HepG2 (cell line): ENCODE measurements at regions not wholly inside any gene's neighbourhood (a gene's known extent, or its start where the extent isn't known, plus 50 kb on each side); places are given as distances from the start of the nearest gene placed in this dataset.
A peak's percentile ranks its signal among the peaks of the same experiment; 100 is the strongest.

ENCODE experiments used
- ATAC-seq: fragments of 200-7000 bp; cut with Tn5 transposase; 3 replicates; pipeline ENCODE4 v1.9.1; 2020; ENCODE audit warnings: mild to moderate bottlenecking, moderate library complexity
- BruUV-seq: library from RNA; stranded (reverse); fragments of 400-500 nt; replicated peaks from 2 replicates; lab custom pipeline; 2021; lab: Mats Ljungman, UMichigan
- CTCF ChIA-PET: fragments of 300-600 bp; formaldehyde crosslinking; extraction: SDS; loops from one replicate; lab custom pipeline; 2021; ENCODE audit warnings: low total read pairs, inconsistent platforms, low intra/inter-chr PET ratio; lab: Yijun Ruan, JAX
- POLR2A ChIA-PET: fragments of 350-600 bp; sonication (Branson Sonifier 250); formaldehyde crosslinking; loops from one replicate; lab custom pipeline; 2020; ENCODE audit warnings: antibody characterized with exemption, inconsistent platforms; lab: Yijun Ruan, JAX
- DNase-seq: peaks from one replicate; pipeline ENCODE4 v3.0.0-alpha.2; 2015; ENCODE audit warnings: low spot score
- FAIRE-seq: peaks from 3 replicates; lab custom pipeline; 2011; peaks lifted over from hg19 to GRCh38; lab: Jason Lieb, UNC
- H2AFZ ChIP-seq: one replicate; pipeline ENCODE4 v1.6.1; 2011; ENCODE audit warnings: low read length, inconsistent platforms
- H3K27ac ChIP-seq: fragments of 300-600 bp; 3 replicates; pipeline ENCODE4 v1.8.0; 2011; ENCODE audit warnings: mixed run types, mild to moderate bottlenecking, mixed read lengths, low read length, inconsistent platforms; ENCODE audit not compliant: insufficient read depth; ENCODE audit errors: extremely low read length
- H3K27me3 ChIP-seq, 2 experiments: fragments of 200-600 bp in 1 of 2; 2 replicates in 1 of 2; 3 replicates in 1 of 2; pipeline versions ENCODE4 v1.6.0 to v1.8.0; 2011; ENCODE audit warnings: low read length in 2 of 2, mild to moderate bottlenecking in 2 of 2, moderate library complexity in 2 of 2, inconsistent platforms in 1 of 2; ENCODE audit not compliant: insufficient read depth in 2 of 2, control insufficient read depth in 1 of 2
- H3K36me3 ChIP-seq, 2 experiments: fragments of 200-600 bp in 1 of 2; replicated peaks in 1 of 2; 2 replicates in 1 of 2; 3 replicates in 1 of 2; pipeline versions ENCODE4 v1.5.1 to v1.8.0; 2011; ENCODE audit warnings: low read length in 2 of 2, inconsistent platforms in 1 of 2; ENCODE audit not compliant: insufficient read depth in 2 of 2, control insufficient read depth in 1 of 2
- H3K4me1 ChIP-seq: 2 replicates; pipeline ENCODE4 v1.5.1; 2012; ENCODE audit warnings: low read length, inconsistent platforms; ENCODE audit not compliant: insufficient read depth
- H3K4me2 ChIP-seq: 2 replicates; pipeline ENCODE4 v1.6.0; 2011; ENCODE audit warnings: low read depth, low read length, inconsistent platforms
- H3K4me3 ChIP-seq, 3 experiments: fragments of 200-600 bp in 1 of 3; sonication (generic), shearing (Covaris generic) in 1 of 3; replicated peaks in 1 of 3; 2 replicates each; pipeline ENCODE4 v1.5.1; 2011 to 2016; ENCODE audit warnings: low read length in 3 of 3, inconsistent platforms in 2 of 3, low read depth in 2 of 3, mild to moderate bottlenecking in 2 of 3, control low read depth in 1 of 3, mixed read lengths in 1 of 3; ENCODE audit not compliant: insufficient read depth in 1 of 3
- H3K79me2 ChIP-seq: one replicate; pipeline ENCODE4 v1.6.1; 2011; ENCODE audit warnings: low read length, inconsistent platforms; ENCODE audit not compliant: insufficient read depth
- H3K9ac ChIP-seq: 2 replicates; pipeline ENCODE4 v1.6.0; 2011; ENCODE audit warnings: mild to moderate bottlenecking, low read depth, low read length, inconsistent platforms; ENCODE audit not compliant: insufficient read depth
- H3K9me3 ChIP-seq: 2 replicates; pipeline ENCODE4 v1.5.1; 2012; ENCODE audit warnings: mild to moderate bottlenecking, low read length
- H4K20me1 ChIP-seq: 2 replicates; pipeline ENCODE4 v1.6.0; 2011; ENCODE audit warnings: inconsistent platforms, mild to moderate bottlenecking, low read length, moderate library complexity; ENCODE audit not compliant: insufficient read depth
- FOSL2 ChIP-seq: sonication (generic); formaldehyde crosslinking; IDR thresholded peaks from 2 replicates; pipeline ENCODE4 v1.4.0; 2020; ENCODE audit warnings: missing genetic modification reagents
- MATR3 ChIP-seq: sonication (generic); formaldehyde crosslinking; IDR thresholded peaks from 2 replicates; pipeline ENCODE4 v1.4.0; 2020; ENCODE audit warnings: missing genetic modification reagents
- ZNF446 ChIP-seq: sonication (generic); formaldehyde crosslinking; IDR thresholded peaks from 2 replicates; pipeline ENCODE4 v1.5.0; 2020; ENCODE audit warnings: mild to moderate bottlenecking, missing genetic modification reagents
- WGBS: methylation state at CpG from one replicate; pipeline ENCODE4 v1.1.6; 2017; ENCODE audit warnings: low lambda C conversion rate; 5-methylcytosine and 5-hydroxymethylcytosine counted together
- in situ Hi-C: cut with HindIII; loops from 2 replicates; pipeline ENCODE4 v1.10.0; 2017; ENCODE audit warnings: low pct_unique_long_range_greater_than_20kb; ENCODE audit not compliant: extremely low pct_ligation_motif_present
- intact Hi-C: fragments of 100-400 bp; cut with micrococcal nuclease; formaldehyde crosslinking; loops from one replicate; pipeline ENCODE4 v1.10.0; 2022; ENCODE audit not compliant: unreplicated experiment
- TF ChIP-seq, protein P1 (sequence below): IDR thresholded peaks from 2 replicates; pipeline ENCODE4 v1.6.1; 2012; ENCODE audit warnings: low read depth, low read length, improper control_type of control experiment
- TF ChIP-seq, protein P2 (sequence below), 2 experiments: fragments of 450-650 bp in 1 of 2; sonication (generic) in 1 of 2; formaldehyde crosslinking; IDR thresholded peaks; 2 replicates each; pipeline versions ENCODE4 v1.5.0 to v1.8.0; 2020 to 2022; ENCODE audit warnings: mild to moderate bottlenecking in 1 of 2, missing genetic modification reagents in 1 of 2

DNA sequence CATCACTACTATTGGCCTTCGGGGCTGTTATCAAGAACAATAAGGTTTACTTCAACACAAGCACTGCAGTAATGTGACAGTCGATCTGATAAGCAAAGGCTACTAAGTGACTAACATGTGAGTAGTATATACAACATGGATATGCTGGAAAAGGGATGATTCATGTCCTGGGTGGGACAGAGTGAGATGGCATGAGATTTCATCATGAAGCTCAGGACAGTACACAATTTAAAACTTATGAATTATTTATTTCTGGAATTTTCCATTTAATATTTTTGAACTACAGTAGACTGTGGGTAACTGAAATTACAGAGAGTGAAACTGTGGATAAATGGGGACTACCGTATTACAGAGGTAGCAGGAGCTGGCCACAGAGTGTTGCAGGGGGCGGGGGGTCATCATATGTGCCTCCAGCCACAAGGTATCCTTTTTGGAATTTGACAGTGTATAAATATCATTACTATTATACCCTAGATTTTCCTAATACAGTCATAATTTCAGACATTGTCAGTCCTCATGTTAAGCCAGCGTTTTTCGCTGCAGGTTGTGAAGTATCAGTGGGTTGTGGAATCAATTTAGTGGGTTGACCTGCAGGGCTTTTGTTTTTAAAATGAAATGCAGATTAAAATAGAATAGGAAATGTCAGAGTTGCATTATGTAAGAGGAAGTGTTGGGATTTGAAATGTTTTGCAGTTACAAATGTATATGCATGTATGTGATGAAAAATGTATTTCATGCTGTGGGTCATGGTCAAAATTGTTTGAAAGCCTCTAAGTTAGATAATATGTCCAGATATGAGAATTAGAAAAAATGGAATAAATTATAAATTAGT lies 148.0 kb upstream of the NUDT4 start:
- H4K20me1 ChIP-seq = no peaks in the 10 kb centered on the region
- 58% methylated on average over 6 of the region's 6 CpGs for WGBS
- ChIA-PET POLR2A (no interaction called here), CTCF (no interaction called here)
- no peaks in the 10 kb centered on the region for H3K36me3 ChIP-seq
- peaks cover 4% of the 10 kb centered on the region for H3K4me1 ChIP-seq
- H2AFZ ChIP-seq = no peak overlapping the region
- no peak; the same call in 2 of the 3 replicates for ATAC-seq
- no peaks in the 10 kb centered on the region for H3K79me2 ChIP-seq
- TF ChIP-seq ZNF446 (CRISPR knock-in tag) (no peak), MATR3 (CRISPR knock-in tag) (no peak), FOSL2 (CRISPR knock-in tag) (peak; percentile 61; the same call in 1 of the 2 replicates)
- TF ChIP-seq, protein P1, sequence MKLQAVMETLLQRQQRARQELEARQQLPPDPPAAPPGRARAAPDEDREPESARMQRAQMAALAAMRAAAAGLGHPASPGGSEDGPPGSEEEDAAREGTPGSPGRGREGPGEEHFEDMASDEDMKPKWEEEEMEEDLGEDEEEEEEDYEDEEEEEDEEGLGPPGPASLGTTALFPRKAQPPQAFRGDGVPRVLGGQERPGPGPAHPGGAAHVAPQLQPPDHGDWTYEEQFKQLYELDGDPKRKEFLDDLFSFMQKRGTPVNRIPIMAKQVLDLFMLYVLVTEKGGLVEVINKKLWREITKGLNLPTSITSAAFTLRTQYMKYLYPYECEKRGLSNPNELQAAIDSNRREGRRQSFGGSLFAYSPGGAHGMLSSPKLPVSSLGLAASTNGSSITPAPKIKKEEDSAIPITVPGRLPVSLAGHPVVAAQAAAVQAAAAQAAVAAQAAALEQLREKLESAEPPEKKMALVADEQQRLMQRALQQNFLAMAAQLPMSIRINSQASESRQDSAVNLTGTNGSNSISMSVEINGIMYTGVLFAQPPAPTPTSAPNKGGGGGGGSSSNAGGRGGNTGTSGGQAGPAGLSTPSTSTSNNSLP = 0 out of 2 replicates have a peak, but pooled peaks have one; percentile 29
- TF ChIP-seq, protein P2, sequence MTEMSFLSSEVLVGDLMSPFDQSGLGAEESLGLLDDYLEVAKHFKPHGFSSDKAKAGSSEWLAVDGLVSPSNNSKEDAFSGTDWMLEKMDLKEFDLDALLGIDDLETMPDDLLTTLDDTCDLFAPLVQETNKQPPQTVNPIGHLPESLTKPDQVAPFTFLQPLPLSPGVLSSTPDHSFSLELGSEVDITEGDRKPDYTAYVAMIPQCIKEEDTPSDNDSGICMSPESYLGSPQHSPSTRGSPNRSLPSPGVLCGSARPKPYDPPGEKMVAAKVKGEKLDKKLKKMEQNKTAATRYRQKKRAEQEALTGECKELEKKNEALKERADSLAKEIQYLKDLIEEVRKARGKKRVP (CRISPR knock-in tag; IDR thresholded peaks at IDR 0.05) = peak in 1 of 2 experiments; percentile 70; a peak in 2 of 4 replicates
- H3K9ac ChIP-seq = no peak overlapping the region
- peak; percentile 48 for DNase-seq
- H3K4me2 ChIP-seq = no peak overlapping the region
- intact Hi-C loops = no loop called here
- no peak overlapping the region for H3K27ac ChIP-seq
- in situ Hi-C loops = no loop called here
- no peaks in the 10 kb centered on the region for H3K9me3 ChIP-seq
- H3K4me3 ChIP-seq = no peak overlapping the region
- FAIRE-seq = no peak
- H3K27me3 ChIP-seq = no peaks in the 10 kb centered on the region; a peak in 1 of 5 replicates
- no TSS peak for BruUV-seq
